HepG2 (cell line): ENCODE measurements at regions not wholly inside any gene's neighbourhood (a gene's known extent, or its start where the extent isn't known, plus 50 kb on each side); places are given as distances from the start of the nearest gene placed in this dataset.

Experiments
- ATAC-seq: fragments of 200-7000 bp; cut with Tn5 transposase; 3 replicates; pipeline ENCODE4 v1.9.1; 2020; ENCODE audit warnings: mild to moderate bottlenecking, moderate library complexity
- BruUV-seq: library from RNA; stranded (reverse); fragments of 400-500 nt; replicated peaks from 2 replicates; lab custom pipeline; 2021; lab: Mats Ljungman, UMichigan
- CTCF ChIA-PET: fragments of 300-600 bp; formaldehyde crosslinking; extraction: SDS; loops from one replicate; lab custom pipeline; 2021; ENCODE audit warnings: low total read pairs, inconsistent platforms, low intra/inter-chr PET ratio; lab: Yijun Ruan, JAX
- POLR2A ChIA-PET: fragments of 350-600 bp; sonication (Branson Sonifier 250); formaldehyde crosslinking; loops from one replicate; lab custom pipeline; 2020; ENCODE audit warnings: antibody characterized with exemption, inconsistent platforms; lab: Yijun Ruan, JAX
- DNase-seq: peaks from one replicate; pipeline ENCODE4 v3.0.0-alpha.2; 2015; ENCODE audit warnings: low spot score
- FAIRE-seq: peaks from 3 replicates; lab custom pipeline; 2011; peaks lifted over from hg19 to GRCh38; lab: Jason Lieb, UNC
- H2AFZ ChIP-seq: one replicate; pipeline ENCODE4 v1.6.1; 2011; ENCODE audit warnings: low read length, inconsistent platforms
- H3K27ac ChIP-seq: fragments of 300-600 bp; 3 replicates; pipeline ENCODE4 v1.8.0; 2011; ENCODE audit warnings: mixed run types, mild to moderate bottlenecking, mixed read lengths, low read length, inconsistent platforms; ENCODE audit not compliant: insufficient read depth; ENCODE audit errors: extremely low read length
- H3K27me3 ChIP-seq, 2 experiments: fragments of 200-600 bp in 1 of 2; 2 replicates in 1 of 2; 3 replicates in 1 of 2; pipeline versions ENCODE4 v1.6.0 to v1.8.0; 2011; ENCODE audit warnings: low read length in 2 of 2, mild to moderate bottlenecking in 2 of 2, moderate library complexity in 2 of 2, inconsistent platforms in 1 of 2; ENCODE audit not compliant: insufficient read depth in 2 of 2, control insufficient read depth in 1 of 2
- H3K36me3 ChIP-seq, 2 experiments: fragments of 200-600 bp in 1 of 2; replicated peaks in 1 of 2; 2 replicates in 1 of 2; 3 replicates in 1 of 2; pipeline versions ENCODE4 v1.5.1 to v1.8.0; 2011; ENCODE audit warnings: low read length in 2 of 2, inconsistent platforms in 1 of 2; ENCODE audit not compliant: insufficient read depth in 2 of 2, control insufficient read depth in 1 of 2
- H3K4me1 ChIP-seq: 2 replicates; pipeline ENCODE4 v1.5.1; 2012; ENCODE audit warnings: low read length, inconsistent platforms; ENCODE audit not compliant: insufficient read depth
- H3K4me2 ChIP-seq: 2 replicates; pipeline ENCODE4 v1.6.0; 2011; ENCODE audit warnings: low read depth, low read length, inconsistent platforms
- H3K4me3 ChIP-seq, 3 experiments: fragments of 200-600 bp in 1 of 3; sonication (generic), shearing (Covaris generic) in 1 of 3; replicated peaks in 1 of 3; 2 replicates each; pipeline ENCODE4 v1.5.1; 2011 to 2016; ENCODE audit warnings: low read length in 3 of 3, inconsistent platforms in 2 of 3, low read depth in 2 of 3, mild to moderate bottlenecking in 2 of 3, control low read depth in 1 of 3, mixed read lengths in 1 of 3; ENCODE audit not compliant: insufficient read depth in 1 of 3
- H3K79me2 ChIP-seq: one replicate; pipeline ENCODE4 v1.6.1; 2011; ENCODE audit warnings: low read length, inconsistent platforms; ENCODE audit not compliant: insufficient read depth
- H3K9ac ChIP-seq: 2 replicates; pipeline ENCODE4 v1.6.0; 2011; ENCODE audit warnings: mild to moderate bottlenecking, low read depth, low read length, inconsistent platforms; ENCODE audit not compliant: insufficient read depth
- H3K9me3 ChIP-seq: 2 replicates; pipeline ENCODE4 v1.5.1; 2012; ENCODE audit warnings: mild to moderate bottlenecking, low read length
- H4K20me1 ChIP-seq: 2 replicates; pipeline ENCODE4 v1.6.0; 2011; ENCODE audit warnings: inconsistent platforms, mild to moderate bottlenecking, low read length, moderate library complexity; ENCODE audit not compliant: insufficient read depth
- AHR ChIP-seq: IDR thresholded peaks from 2 replicates; pipeline ENCODE4 v1.6.1; 2018; ENCODE audit warnings: missing genetic modification reagents, missing compliant biosample characterization
- ATF3 ChIP-seq: sonication (generic); formaldehyde crosslinking; IDR thresholded peaks from 2 replicates; pipeline ENCODE4 v1.4.0; 2020; ENCODE audit warnings: missing genetic modification reagents
- MNT ChIP-seq: fragments of 450-650 bp; IDR thresholded peaks from 2 replicates; pipeline ENCODE4 v1.6.1; 2016
- PRPF4 ChIP-seq: fragments of 200-400 bp; formaldehyde crosslinking; IDR thresholded peaks from 2 replicates; pipeline ENCODE4 v1.6.1; 2016; ENCODE audit warnings: low read length, low read depth; ENCODE audit not compliant: poor library complexity, severe bottlenecking
- TBX3 ChIP-seq: fragments of 450-650 bp; IDR thresholded peaks from 2 replicates; pipeline ENCODE4 v1.6.1; 2017; ENCODE audit warnings: antibody characterized with exemption, mild to moderate bottlenecking, inconsistent platforms, borderline replicate concordance
- USF2 ChIP-seq, 2 experiments: sonication (generic) in 1 of 2; formaldehyde crosslinking in 1 of 2; IDR thresholded peaks; 2 replicates each; pipeline versions ENCODE4 v1.5.1 to v1.6.1; 2011 to 2020; ENCODE audit warnings: borderline replicate concordance in 1 of 2, low read depth in 1 of 2, low read length in 1 of 2, mild to moderate bottlenecking in 1 of 2, missing genetic modification reagents in 1 of 2, moderate library complexity in 1 of 2
- ZBTB46 ChIP-seq: sonication (generic); formaldehyde crosslinking; IDR thresholded peaks from 2 replicates; pipeline ENCODE4 v1.4.0; 2020; ENCODE audit warnings: mild to moderate bottlenecking, missing genetic modification reagents, borderline replicate concordance
- ZNF549 ChIP-seq: sonication (generic); formaldehyde crosslinking; IDR thresholded peaks from 2 replicates; pipeline ENCODE4 v1.5.0; 2020; ENCODE audit warnings: missing genetic modification reagents
- ZNF660 ChIP-seq: sonication (generic); formaldehyde crosslinking; IDR thresholded peaks from 2 replicates; pipeline ENCODE4 v1.5.1; 2020; ENCODE audit warnings: mild to moderate bottlenecking, low read depth, missing genetic modification reagents, borderline replicate concordance
- ZNF800 ChIP-seq: sonication (generic); formaldehyde crosslinking; IDR thresholded peaks from 2 replicates; pipeline ENCODE4 v1.4.0; 2020; ENCODE audit warnings: missing genetic modification reagents
- WGBS: methylation state at CpG from one replicate; pipeline ENCODE4 v1.1.6; 2017; ENCODE audit warnings: low lambda C conversion rate; 5-methylcytosine and 5-hydroxymethylcytosine counted together
- in situ Hi-C: cut with HindIII; loops from 2 replicates; pipeline ENCODE4 v1.10.0; 2017; ENCODE audit warnings: low pct_unique_long_range_greater_than_20kb; ENCODE audit not compliant: extremely low pct_ligation_motif_present
- intact Hi-C: fragments of 100-400 bp; cut with micrococcal nuclease; formaldehyde crosslinking; loops from one replicate; pipeline ENCODE4 v1.10.0; 2022; ENCODE audit not compliant: unreplicated experiment

GRCh38 chr3:55339819-55340218 lies 147.3 kb downstream of the WNT5A start:
- no peak for DNase-seq
- intact Hi-C loops, result no loop called here
- no peak overlapping the region for H3K27ac ChIP-seq
- TF ChIP-seq AHR (CRISPR knock-in tag) (no peak), ZNF800 (CRISPR knock-in tag) (no peak), MNT (0 out of 2 replicates have a peak, but pooled peaks have one; percentile 14), ATF3 (CRISPR knock-in tag) (no peak)
- TF ChIP-seq, all 625 proteins: peak for 1
- Histone ChIP-seq H3K9ac (no peak overlapping the region), H2AFZ (no peak overlapping the region), H3K4me2 (no peak overlapping the region), H3K36me3 (no peaks in the 10 kb centered on the region), H3K4me1 (no peaks in the 10 kb centered on the region), H3K27me3 (no peaks in the 10 kb centered on the region), H3K79me2 (no peaks in the 10 kb centered on the region), H3K9me3 (no peaks in the 10 kb centered on the region), H4K20me1 (no peaks in the 10 kb centered on the region), H3K4me3 (no peak overlapping the region)
- CTCF ChIA-PET, result no interaction called here
- 20% methylated on average over 4 of the region's 4 CpGs for WGBS
- in situ Hi-C loops, result no loop called here
- BruUV-seq, result no TSS peak
- no peak for FAIRE-seq
- POLR2A ChIA-PET, result no interaction called here
- no peak for ATAC-seq

GRCh38 chr3:55339390-55339789 lies 147.7 kb downstream of the WNT5A start:
- Histone ChIP-seq H3K9me3 (no peaks in the 10 kb centered on the region), H3K4me2 (no peak overlapping the region), H3K9ac (no peak overlapping the region), H3K4me3 (no peak overlapping the region), H3K27me3 (no peaks in the 10 kb centered on the region), H2AFZ (no peak overlapping the region), H3K36me3 (no peaks in the 10 kb centered on the region), H3K4me1 (no peaks in the 10 kb centered on the region), H3K79me2 (no peaks in the 10 kb centered on the region), H4K20me1 (no peaks in the 10 kb centered on the region), H3K27ac (no peak overlapping the region)
- CTCF ChIA-PET, result no interaction called here
- 3% methylated on average over 3 of the region's 3 CpGs for WGBS
- intact Hi-C loops, result no loop called here
- POLR2A ChIA-PET, result no interaction called here
- no peak for ATAC-seq
- no peak for DNase-seq
- FAIRE-seq, result no peak
- BruUV-seq, result no TSS peak
- in situ Hi-C loops, result no loop called here
- TF ChIP-seq PRPF4 (no peak), TBX3 (no peak), ZBTB46 (CRISPR knock-in tag) (no peak), ZNF549 (CRISPR knock-in tag) (no peak), ZNF660 (CRISPR knock-in tag) (no peak), USF2 (IDR thresholded peaks at IDR 0.05; ENCODE audit: low read depth, low read length) (no peak), USF2 (CRISPR knock-in tag; IDR thresholded peaks at IDR 0.05; ENCODE audit: borderline replicate concordance) (no peak)
